ENCODE measurements at regions not wholly inside any gene's neighbourhood (a gene's known extent, or its start where the extent isn't known, plus 50 kb on each side); places are given as distances from the start of the nearest gene placed in this dataset.

DNA sequence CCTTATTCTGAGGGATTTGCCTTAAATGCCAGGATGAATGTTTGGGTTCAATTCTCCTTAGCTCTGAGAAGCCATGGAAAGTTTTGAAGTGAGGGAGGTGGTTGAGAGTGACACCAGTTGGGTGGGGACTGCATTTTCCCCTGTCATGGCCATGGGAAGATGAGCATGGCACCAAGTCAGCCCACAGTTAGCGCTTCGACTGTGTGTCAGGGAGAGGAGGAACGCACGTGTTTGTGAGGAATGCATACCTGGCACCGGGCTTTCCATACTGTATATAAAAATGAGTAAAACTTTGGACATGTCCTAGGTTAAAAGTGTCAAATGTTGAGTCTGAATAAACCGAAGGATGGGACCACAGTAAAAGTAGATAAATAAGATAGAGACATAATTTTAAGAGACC lies 187.5 kb upstream of the KL start:
- no peak for DNase-seq

DNA sequence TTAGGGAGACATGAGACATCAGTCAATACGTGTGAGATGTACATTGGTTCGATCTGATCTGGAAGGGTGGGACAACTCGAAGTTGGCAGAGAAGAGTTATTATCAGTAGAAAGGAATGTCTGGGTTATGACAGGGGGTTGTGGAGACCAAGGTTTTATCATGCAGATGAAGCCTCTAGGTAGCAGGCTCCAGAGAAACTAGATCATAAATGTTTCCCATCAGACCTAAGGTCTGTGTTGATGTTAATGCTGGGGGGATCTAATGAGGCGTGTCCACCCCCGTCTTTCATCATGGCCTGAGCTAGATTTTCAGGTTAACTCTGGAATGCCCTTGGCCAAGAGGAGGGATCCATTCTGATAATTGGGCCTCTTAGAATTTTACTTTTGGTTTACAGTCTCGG lies 187.0 kb upstream of the KL start:
- no peak for DNase-seq

DNA sequence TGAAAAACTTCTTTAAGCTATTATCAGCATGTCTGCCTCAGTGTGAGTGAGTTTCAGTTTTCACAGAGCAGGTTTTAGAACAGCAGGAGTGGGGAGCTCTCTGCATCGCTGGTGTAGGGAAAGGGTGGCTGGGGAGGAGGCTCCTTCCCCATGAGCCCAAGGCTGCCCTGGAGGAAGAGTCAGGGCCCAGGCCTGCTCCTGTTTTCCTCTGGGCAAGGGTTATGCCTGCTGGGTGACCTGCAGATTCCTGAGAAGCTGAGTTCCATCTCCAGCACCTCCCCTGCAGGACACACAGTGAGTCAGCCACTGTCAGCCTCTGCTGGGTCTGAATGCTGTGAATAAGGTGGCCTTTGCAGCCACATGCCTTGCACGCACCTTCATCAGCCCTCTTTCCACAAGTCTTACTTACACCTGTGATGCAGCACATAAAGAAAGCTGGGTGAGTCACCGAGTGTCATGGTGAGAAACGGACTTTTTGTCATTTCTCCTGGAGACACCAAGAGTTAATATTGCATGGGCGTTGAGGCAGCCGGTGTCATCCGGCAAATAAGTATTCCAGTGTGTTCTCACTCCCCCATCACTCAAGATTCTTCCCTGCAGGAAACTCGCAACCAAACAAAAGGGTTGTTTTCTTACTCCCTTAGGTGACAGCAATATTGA lies 186.4 kb upstream of the KL start:
- no peak for DNase-seq

DNA sequence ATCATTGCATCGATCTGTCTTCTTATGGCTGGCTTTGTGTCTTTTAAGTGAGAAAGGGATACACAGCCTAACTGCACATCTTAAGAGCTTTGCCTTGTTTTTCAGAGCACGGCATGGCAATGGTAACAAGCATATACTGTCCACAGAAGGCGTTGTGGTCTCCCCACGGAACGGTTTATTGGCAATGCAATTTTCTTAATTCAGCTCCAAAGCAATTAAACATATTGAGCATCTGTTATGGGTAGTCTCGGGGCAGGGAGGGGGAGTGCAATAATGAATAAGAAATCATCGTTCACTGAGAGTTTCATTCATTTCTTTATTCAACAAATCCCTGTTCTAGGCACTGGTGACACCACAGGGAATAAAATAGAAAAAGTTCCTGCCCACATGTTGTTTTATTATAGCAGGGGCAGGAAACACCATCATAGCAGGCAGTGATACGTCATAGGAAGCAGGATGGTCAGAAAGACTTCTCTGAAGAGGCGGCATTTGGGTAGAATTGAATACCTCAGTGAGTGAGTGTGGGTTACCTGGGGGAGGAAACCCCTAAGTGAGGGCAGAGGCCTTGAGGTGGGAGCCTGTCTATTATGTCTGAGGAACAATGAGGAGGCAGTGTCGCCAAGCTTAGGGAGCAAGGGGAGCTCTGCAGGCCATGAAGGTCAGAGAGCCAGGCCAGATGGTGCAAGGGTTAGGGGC lies 185.7 kb upstream of the KL start:
- DNase-seq = no peak

DNA sequence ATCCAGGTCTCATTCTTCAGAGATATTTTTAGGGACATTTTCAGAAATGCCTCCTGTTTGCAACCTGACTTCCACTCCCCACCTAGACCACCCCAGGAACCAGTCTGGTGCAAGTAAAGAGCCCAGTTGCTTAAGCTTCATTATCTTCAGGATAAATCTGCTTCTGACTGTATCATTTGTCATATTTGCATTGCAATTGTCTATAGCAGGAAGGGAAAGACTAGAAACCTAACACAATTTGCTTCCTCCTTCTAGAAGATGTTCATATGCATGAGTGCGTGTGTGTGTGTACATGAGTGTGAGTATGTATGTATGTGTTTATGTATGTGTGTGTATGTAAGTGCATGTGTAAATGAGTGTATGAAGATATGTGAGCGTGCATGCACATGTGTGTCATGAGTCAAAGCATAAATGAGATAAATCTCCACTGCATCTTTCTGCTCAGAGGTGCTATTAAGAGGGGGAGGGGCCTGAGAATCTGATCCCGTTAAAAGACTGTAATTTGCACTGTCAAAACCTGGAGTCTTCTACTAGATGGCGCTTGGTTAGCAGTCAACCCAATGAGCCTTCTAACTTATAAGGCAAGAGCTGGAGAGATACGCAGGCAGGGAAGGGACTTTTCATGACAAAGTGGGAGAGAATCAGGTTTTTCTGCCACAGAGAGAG lies 178.8 kb upstream of the KL start:
- DNase-seq = no peak

DNA sequence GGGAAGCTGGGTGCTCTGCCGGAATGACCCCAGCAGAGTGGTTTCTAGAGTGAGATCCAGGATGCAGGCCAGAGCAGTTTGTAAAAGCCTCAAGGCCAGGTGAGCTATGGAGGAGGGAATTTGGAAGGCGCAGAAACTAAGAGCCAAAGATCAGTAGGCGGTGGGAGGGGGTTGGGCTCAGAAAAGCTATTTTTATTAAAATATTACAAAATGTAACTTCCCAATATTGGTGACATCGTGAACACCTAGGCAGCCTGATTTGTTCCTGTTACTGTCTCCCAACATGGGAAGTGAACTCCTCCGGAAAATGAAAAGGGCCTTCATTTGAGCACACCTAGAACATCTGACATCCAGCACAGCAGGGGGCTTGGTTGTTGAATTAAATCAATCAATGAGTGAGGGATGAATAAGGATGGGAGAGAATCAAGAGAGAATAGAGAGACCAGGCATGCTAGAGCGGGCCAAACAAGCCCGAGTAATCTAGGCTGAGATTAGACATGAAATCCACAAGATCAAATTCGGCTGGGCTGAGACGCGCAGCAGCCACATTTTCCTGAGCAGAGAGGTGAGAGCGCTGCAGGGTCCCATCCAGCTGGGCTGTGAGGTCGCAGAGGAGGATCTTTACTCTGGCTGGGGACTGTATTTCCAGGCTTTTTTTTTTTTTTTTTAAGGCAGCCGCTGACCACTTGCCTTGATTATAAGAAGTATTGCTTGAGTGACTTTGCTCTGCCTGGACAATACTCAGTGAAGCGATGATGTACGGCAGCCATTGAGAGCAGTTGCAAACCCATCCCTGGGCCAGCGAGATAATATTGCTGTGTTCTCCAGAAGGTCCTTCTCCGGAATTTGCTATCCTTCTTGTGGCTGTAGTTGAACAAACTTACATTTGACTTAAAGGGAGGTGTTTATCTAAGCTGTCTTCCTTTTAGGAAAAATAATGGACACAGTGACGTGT lies 178.0 kb upstream of the KL start:
- peak in 1 of 3 donors; percentile 26 for DNase-seq

DNA sequence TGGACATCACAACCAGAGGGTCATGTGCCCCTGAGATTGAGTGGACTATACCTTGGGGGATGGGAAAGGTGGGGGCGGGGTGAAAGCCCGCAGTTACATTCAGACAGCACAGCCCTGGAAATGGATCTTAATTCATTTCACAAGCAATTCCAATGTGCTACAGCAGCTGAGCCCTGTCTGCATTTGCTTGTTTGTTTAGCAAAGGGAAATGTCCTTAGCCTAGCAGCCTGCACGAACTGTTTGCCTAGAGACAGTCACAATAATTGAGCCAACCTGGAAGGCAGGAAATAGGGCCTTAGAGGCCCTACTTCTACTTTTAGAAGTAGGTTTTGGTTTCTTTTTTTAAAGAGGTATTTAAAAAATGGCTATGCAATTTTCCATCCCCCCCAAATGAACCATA lies 177.3 kb upstream of the KL start:
- peak; percentile 49 to 80 (median 52) for DNase-seq

DNA sequence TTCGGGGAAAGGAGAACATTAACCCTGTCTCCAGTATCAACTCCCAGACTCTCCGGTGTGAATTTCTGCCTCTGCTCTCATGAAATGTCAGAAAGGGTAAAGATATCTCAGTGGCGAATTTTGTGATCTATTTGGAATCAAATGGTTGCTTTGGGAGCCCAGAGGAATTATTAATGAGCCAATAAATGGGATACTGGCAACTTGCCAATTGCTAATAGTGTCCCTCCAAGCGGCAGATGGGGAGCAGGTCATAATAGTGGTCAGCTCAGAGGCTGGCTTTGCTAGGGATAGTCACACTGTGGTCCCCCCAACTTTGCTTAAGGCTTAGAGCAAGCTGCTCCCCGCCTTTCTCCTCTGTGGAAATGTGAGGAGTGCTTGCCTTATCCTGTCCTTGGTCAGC lies 176.1 kb upstream of the KL start:
- peak in 1 of 3 donors; percentile 18 for DNase-seq

DNA sequence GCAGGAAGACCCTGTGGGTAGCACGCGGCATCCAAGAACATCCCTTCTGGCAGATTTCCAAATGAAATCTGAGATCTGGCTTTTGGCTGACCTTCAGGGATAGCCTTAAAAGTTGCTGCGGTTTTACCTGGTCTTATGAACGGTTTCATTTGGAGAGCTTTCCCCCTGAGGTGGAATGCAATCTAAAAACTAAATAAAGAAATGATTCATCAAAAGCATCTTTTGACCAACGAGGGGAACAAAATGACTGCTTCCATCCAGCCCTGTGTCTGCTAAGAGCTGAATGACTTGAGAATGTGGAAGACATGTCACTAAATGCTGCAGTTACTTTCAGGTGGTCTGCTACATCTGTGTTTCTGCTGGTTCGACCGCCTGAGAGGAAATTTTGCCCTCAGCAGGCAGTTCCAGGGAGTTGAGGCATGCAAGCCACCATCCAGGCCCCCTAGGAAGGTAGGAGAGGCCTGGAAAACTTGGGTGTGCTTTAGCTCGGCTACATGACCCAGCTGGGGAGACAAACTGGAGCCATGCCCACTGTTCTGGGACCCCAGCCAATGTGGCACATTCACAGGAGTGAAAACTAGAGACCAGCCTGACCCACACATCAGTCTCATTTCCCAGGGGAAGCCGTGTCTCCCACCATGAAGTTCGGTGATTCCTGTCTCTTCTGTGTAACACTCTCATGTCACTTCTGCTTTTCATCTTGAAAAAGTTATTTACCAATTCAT lies 175.1 kb upstream of the KL start:
- peak in 2 of 3 donors; percentile 33 to 35 for DNase-seq

DNA sequence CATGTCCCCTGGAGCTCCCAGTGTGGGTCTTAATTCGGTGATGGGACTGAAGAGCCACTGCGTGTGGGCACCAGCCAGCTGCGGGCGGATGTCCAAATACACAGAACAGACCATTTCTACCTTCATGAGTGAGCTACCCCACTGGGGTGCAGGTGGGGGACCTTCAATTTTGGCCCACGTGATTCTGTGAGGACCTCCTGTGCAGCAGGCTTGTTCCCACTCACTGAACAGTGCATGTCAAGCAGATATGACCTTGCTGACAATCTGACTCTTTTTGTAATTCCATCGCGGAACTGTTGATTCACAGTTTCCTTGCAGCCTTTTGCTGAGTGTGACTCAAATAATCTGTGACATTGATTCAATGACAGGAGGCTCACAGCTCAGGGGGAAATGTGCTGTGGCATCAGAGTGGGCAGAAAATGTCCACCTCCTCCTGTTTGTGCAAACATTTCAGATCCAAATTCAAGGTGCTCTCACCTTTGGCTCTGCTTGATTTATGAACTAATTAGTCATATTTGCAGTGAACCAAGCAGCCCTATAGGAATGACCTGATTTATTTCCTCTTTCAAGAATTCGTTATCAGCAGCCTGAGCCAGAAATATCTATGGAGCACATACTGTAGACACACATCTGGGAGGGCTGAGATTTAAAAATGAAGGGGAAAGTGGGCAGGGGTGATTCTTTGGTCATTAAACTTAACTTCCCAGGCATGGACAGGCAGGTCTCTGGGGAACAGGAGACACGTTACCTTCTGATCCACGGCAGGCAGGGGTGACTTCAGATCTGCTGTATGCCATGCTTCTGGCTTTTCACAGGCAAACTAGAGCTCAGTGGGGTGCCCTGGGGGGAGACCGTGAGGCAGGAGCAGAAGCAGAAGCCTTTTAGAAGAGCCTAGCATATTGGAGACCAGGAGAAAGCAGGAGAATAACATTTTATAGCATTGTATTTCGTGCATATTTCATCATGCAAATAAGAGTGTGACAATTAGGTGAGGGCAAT lies 170.0 kb upstream of the KL start:
- DNase-seq = no peak

DNA sequence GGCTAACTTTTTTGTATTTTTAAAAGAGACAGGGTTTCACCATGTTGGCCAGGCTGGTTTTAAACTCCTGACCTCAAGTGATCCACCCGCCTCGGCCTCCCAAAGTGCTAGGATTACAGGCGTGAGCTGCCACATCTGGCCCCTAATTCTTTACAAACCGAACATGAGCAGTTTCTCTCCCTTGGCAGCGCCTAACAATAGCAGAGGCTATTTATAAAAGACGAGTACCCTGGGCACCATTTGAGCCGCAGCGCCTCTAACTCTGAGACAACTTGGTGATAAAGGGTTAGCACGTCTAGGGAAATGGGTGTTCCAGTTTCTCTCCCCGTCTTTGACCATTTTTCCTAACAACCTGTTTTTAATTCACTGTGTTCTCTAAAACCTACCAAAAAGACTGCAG lies 168.2 kb upstream of the KL start:
- peak in 1 of 3 donors; percentile 49 for DNase-seq

DNA sequence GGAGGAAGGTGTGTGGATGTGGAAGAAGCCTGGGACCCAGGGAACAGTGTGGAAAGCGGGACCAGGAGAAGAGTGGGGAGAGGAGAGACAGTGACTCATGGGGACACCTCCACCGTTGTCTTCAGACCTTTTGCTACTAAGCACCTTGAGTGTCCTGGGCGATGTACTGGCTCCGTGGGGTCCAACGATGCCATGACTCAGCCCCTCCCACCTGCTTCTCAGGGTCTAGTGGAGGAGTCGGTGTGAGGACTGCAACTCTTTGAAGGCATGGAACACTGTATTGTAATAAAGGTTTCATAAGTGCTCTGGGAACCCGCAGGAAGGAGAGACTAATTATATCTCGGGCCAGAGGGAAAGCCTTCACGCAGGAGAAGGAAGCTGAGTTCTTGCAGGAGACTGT lies 166.9 kb upstream of the KL start:
- peak in 1 of 3 donors; percentile 22 for DNase-seq

DNA sequence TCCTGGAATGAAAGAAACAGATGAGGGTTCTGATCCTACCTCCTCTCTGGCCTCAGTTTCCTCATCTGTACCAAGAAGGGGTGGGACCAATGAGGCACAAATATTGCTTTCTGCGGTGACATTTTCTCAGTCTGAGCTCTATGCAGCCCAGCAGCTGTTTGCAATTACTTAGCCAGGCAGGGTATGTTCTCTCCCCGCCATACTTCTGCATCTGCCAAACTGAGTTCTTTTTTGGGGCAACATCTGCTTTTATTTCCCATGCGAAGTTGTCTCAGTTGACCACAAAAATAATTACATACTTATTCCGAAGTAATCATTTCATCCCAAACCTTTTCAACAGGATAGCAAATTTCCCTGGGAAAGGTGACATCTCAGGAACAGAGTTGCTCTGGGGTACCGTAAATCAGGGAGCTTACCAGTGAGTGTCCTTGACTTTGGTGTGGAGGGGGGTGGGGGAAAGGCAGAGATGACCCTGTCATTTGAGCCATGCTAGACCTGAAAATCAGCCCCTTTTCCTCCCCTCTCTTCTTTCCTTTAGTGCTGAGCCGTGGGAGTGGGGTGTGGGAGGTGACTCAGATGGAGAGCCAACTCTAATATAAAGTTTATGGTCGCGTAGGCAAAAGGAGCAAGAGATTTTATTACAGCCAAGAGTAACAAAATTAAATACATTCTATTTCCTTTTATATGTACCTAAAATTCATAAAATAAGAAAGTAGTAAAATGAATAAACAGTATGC lies 165.7 kb upstream of the KL start:
- DNase-seq = peak in 1 of 3 donors; percentile 68

DNA sequence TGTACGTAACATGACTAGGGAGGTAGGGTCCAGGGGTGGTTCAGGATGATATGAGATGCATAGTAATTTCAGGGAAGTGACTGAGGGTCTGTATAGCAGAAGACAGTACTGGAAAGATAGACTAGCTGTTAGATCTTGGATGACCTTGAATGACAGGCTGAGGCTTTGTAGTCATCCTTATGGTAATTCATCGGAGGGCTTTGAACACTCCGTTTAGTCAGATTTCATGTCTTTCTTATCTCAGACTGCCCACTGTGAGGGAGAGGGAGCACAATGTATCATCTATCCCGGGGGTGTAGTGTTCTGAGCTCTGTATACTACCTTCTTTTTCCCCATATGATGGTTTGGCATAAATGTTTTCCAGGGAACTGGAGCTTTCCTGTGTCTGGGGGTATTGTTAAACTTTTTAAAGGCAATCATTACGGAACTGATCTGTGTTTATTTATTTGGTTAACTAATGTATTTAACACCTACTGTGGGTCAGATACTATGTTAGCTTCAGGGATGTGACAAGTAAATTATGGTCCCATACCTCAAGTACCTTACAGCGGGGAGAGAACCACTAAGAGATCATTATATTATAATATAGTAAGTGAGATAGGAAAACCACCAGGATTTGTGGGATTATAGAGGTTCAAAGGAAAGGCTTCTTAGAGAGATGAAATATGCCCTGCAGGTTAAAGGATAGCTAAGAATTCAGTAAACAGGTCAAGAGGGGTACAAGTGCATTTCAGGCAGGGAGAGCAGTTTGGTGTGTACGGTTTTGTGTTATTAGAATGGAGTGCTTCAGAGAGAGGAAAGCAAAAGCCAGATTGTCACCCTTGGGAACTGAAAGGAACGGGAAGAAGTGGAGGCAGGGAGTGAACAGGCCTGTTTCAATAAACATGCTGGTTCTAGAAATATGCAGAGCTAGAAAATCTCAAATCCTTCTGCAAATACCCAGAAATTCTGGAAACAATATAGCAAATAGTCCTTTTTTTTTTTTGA lies 164.8 kb upstream of the KL start:
- peak in 2 of 3 donors; percentile 49 to 78 for DNase-seq

DNA sequence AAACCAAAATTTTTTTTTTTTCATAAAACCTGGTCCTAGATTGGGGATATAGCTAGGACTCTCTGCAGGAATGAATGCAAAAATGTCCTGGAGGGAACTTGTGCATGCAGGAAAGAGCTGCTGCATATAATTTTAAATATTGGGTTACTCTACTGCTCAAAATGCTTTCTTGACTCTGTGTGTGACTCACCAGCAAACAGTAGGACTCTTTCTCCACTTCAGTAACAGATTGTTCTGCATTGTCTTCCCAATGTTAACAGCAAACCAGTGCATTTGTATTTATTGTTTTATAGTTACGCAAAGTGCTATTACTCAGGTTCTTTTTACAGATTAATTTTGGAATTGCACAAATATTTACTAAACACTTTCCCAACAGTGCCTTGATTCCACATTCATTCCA lies 163.7 kb upstream of the KL start:
- no peak for DNase-seq

DNA sequence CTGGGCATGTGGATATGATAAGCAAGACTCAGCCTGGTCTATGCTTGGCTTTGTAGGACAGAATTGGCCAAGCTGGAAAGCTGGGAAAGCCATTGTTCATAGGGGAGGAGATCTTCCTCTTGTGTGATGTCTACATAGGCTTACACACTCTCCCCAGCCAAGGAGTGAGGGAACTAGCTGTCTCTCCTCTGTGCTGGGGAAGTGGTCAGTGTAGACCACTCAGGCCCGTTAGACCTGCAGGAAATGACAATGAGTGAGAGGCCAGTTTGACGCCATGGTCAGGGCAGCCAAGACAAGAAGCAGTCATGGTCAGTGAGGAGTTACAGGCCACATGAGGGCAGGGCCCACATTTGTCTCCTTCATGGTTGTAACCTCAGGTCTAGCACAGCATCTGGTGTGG lies 159.1 kb upstream of the KL start:
- DNase-seq = no peak

DNA sequence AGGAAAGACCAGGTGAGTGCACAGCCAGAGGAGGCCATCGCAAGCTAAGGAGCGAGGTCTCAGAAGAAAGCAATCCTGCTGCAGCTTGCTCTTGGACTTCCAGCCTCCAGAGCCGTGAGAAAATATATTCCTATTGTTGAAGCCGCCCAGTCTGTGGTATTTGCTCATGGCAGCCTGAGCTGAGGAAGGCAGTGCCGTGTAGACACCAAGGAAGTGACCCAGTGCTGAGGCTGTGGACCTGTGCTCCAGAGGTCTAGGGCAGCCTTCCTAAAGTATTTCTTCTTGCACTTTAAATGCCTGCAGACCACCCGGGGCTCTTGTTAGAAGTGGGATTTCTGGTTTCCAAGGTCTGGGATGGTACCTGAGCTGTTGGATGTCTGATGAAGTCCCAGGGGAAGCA lies 158.5 kb upstream of the KL start:
- DNase-seq = no peak

DNA sequence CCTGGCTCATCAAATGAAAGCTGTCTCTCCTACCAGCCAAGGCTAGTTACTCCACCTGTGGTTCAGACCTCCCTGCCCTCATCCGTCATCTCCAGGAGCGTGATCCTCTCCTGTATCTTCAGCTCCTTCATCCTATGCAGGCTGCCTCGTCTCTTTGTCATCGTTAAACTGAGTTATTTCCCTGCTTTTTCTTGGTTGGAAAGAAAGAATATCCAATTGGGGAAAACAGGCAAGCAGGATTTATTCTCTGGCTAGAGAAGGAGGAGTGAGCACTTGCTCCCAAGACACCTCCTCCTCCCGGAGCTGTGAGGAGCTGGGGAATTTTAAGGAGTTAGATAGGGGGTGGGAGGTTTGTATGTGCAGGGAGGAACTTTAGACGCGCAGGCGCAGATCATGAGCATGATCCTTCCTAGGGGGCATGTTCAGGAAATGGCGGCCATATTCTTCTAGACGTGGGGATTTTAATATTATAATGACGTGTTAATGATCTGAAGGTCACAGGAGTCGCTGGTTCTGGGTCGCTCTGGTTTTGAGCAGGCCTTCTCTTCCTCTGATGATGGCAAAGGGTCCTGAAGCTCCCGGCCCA lies 156.4 kb upstream of the KL start:
- DNase-seq = no peak

All from muscle of back (tissue), 3 donors.